ENCODE measurements at regions not wholly inside any gene's neighbourhood (a gene's known extent, or its start where the extent isn't known, plus 50 kb on each side); places are given as distances from the start of the nearest gene placed in this dataset.

DNA sequence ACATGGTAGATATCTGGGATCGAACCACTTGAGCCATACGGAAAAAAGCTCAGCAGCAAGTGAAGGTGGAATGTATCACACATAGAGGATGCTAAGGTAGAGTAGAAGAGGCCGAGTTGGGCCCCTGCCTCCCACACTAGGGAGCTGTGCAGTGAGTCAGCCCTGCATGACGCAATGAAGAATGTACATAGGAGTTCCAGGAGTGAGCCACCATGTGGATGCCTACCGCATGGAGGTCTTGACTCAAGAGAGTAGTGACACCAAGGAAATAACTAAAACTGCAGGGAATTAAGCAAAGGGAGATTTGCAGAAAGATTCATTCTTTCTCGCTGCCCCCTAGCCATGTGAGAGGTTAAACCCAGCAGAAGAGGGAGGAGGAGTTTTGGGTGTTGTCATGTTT is 389.6 kb upstream of the IGFBP7 start:
- DNase-seq (ENCODE audit: low spot score) (no peak), ATAC-seq (no peak)
- intact Hi-C loops (cut with DNase I) = no loop called here

- DNase-seq (ENCODE audit: low spot score) (no peak), ATAC-seq (no peak)
- intact Hi-C loops (cut with DNase I) = no loop called here
These were observed 388.1 kb upstream of the IGFBP7 start for GRCh38 chr4:57498251-57498650.

GRCh38 chr4:57496697-57497471 is 386.7 kb upstream of the IGFBP7 start:
- no peak for DNase-seq (ENCODE audit: low spot score)
- ATAC-seq = no peak
- intact Hi-C loops (cut with DNase I) = no loop called here

DNA sequence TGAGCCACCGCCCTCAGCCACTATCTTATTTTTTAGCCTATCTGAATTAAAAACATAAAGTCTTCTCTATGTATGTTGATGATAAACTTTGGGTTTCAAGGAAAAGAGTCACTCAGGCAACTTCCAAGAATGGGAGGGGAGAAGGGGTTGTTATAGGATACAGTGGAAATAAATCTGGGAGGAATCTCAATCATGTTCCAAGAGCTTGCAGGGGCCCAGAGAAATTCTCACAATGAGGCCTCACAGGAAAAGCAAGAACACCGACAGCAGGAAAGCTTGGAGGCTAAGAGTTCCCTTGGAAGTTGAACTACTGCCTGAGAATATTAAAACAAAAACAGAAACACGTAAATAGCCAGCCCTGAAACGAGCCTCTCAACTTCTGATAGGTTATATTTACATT is 384.6 kb upstream of the IGFBP7 start:
- DNase-seq (ENCODE audit: low spot score) (no peak), ATAC-seq (no peak)
- intact Hi-C loops (cut with DNase I) = no loop called here

GRCh38 chr4:57492251-57492878 is 382.2 kb upstream of the IGFBP7 start:
- DNase-seq (ENCODE audit: low spot score) (no peak), ATAC-seq (no peak)
- intact Hi-C loops (cut with DNase I) = no loop called here

DNA sequence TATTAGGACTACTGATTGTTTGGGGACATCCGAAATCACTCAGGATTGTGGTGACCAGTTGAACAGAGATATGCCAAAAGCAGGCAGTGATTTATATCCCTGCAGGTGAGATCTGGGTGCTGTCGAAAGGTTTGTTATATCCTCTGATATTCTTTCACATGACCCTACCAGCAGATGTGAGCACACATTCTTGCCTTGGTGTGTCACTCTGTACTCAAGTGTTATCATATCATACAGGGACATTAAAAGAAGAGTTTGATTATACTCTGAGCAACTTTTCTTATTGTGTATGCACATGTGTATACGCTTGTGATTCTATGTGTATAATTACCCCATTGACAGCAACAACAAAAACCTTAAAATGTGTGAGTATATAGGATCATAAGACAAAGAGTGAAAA is 381.2 kb upstream of the IGFBP7 start:
- no peak for DNase-seq (ENCODE audit: low spot score)
- intact Hi-C loops (cut with DNase I) = no loop called here
- no peak for ATAC-seq

DNA sequence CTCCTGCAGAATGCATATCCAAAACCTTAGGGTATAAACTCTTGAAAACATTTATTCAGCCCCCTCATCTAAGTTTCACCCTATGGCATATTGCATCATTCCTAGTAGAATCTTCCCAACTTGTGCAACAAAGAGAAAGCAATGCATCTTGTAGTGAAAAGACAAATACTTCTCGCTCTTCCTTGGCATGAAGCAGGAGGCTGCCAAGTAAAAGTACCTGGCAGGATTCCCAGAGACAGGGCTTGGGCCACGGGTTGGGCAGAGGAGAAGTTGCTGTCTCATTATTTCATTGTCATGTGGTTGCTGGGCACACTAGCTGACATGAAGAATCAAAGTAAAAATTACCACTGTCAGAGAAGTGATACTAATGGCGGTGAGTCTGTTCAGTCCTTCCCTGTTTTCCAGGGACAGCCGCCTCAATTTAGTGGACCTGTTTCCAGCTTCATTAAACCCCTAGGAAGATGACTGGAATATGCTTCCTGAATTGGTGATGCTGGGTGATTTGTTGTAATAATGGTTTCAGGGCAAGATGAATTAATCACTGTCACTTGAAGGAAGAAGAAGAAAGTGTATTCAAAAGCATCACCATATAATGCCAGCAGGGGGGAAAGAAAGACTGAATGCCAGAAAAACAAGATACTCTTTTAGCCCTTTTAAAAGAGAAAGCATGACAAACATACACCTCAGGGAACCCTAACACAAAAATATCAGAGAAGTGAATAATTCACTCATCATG is 380.5 kb upstream of the IGFBP7 start:
- ATAC-seq (no peak), DNase-seq (ENCODE audit: low spot score) (no peak)
- intact Hi-C loops (cut with DNase I) = no loop called here

- ATAC-seq (no peak), DNase-seq (ENCODE audit: low spot score) (no peak)
- intact Hi-C loops (cut with DNase I) = no loop called here
These were observed 378.4 kb upstream of the IGFBP7 start for GRCh38 chr4:57488366-57489162.

DNA sequence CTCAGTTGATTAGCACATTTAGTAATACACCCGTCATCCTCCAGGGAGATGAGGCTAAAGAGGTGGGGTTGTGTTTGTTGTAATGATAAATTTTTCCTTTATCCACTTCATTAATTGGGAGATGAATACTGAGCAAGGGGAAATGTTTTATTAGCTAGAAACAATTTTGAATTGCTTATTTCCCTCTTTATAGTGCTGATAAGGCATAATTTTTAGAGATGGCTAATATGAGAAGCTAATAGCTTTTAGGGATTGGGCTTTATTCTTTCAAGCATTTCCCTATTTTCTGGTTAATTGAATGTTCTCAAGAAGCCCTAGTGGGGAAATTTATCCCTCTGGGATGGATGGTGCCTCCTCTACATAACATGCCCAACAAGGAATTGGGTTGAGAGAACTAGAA is 365.2 kb upstream of the IGFBP7 start:
- intact Hi-C loops (cut with DNase I) = no loop called here
- ATAC-seq = no peak
- DNase-seq (ENCODE audit: low spot score) = no peak

GRCh38 chr4:57465321-57466056 is 355.3 kb upstream of the IGFBP7 start:
- DNase-seq (ENCODE audit: low spot score) (no peak), ATAC-seq (no peak)
- intact Hi-C loops (cut with DNase I) = no loop called here

DNA sequence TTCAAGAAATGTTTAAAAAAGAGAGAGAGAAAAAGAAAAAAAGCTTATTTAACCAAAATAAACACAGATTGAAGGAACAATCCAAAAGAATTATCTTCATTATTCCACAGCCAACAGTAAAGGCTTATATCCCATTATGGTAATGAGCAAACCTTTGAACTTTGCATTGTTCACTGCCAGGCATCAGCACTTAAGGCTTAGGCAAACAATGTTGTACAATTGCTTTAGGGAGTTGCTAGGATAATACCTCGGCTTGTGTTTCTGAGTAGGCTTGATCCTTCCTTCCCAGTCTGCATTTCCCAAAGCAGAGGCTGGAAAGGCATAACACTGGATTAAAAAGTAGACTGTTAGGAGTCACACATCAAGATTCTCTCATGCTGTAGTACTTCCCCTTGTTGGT is 352.7 kb upstream of the IGFBP7 start:
- no peak for ATAC-seq

GRCh38 chr4:57460967-57461366 is 350.8 kb upstream of the IGFBP7 start:
- DNase-seq (ENCODE audit: low spot score) (no peak), ATAC-seq (no peak)
- intact Hi-C loops (cut with DNase I) = no loop called here

More for the DNA sequence above, 352.7 kb upstream of the IGFBP7 start:
- no peak for DNase-seq (ENCODE audit: low spot score)
- intact Hi-C loops (cut with DNase I) = no loop called here

- ATAC-seq (no peak), DNase-seq (ENCODE audit: low spot score) (no peak)
- intact Hi-C loops (cut with DNase I) = no loop called here
These were observed 338.7 kb upstream of the IGFBP7 start for GRCh38 chr4:57448901-57449300.

- intact Hi-C loops (cut with DNase I) = no loop called here
- no peak for ATAC-seq
These were observed 338.3 kb upstream of the IGFBP7 start for GRCh38 chr4:57448452-57448851.

DNA sequence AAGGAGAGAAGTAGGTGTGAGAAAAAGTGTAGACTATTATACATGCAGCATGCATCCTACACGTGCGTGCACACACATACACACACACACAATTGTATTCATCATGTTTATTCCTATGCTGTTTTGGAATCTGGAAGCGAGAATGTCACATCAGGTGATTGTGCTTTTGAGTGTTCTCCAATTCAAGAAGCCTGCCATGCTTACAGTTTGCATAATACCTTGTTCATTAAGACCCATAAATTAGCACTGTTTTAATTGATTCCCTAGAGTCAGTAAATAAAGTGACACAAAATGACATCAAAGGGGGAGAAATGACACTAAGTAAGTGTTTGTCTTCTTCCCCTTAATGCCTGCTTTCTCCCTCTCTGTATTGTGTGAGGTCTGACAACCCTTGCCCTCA is 336.1 kb upstream of the IGFBP7 start:
- no peak for DNase-seq (ENCODE audit: low spot score)
- ATAC-seq = no peak
- intact Hi-C loops (cut with DNase I) = no loop called here

More at GRCh38 chr4:57448452-57448851, 338.3 kb upstream of the IGFBP7 start:
- DNase-seq (ENCODE audit: low spot score) = no peak

DNA sequence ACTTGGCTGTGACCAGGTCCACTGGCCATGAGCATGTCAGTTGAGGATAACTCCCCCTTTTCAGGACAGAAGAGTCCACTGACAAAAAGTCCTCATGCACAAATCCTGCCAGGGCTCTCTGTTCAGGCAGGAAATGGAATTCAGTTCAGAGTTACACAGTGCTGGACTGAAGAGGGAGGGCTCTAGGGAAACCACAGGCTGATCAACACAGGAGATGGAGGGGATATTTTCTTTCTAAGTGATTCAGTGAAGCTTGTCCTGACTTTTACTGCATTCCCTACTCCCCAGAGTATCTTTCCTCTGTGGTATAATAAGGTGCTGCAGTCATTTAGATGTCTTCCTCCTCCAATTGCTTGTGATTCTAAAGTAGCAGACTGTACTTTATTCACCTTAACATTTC is 335.5 kb upstream of the IGFBP7 start:
- intact Hi-C loops (cut with DNase I) = no loop called here
- DNase-seq (ENCODE audit: low spot score) = no peak
- no peak for ATAC-seq

- intact Hi-C loops (cut with DNase I) = no loop called here
- ATAC-seq (no peak), DNase-seq (ENCODE audit: low spot score) (no peak)
These were observed 334.5 kb upstream of the IGFBP7 start for GRCh38 chr4:57444671-57445070.

GRCh38 chr4:57443787-57444186 is 333.6 kb upstream of the IGFBP7 start:
- no peak for ATAC-seq
- intact Hi-C loops (cut with DNase I) = no loop called here
- DNase-seq (ENCODE audit: low spot score) = no peak

DNA sequence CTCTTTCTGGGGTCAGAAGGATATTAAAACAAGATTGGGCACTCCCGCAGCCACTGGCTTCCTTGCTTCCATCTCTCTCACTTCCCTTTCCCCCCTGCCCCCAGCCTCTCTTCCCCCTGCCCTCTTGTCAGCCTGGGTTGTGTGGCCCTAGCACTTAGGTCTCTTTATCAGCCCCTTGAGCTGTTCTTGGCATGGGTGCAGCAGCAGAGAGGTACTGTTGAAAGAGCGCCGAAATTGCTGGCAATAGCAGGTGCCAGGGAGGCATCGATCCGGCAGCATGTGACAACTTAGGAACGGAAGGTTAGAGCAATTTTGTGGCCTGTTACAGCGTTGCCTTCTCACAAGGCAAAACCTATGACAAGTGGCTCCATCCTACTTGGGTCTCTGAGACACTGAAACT is 333.1 kb upstream of the IGFBP7 start:
- intact Hi-C loops (cut with DNase I) = no loop called here
- no peak for DNase-seq (ENCODE audit: low spot score)
- ATAC-seq = no peak

Measured in sciatic nerve (tissue), 2 donors.